Right atrium auricular region (tissue), 2 donors: ENCODE measurements at regions not wholly inside any gene's neighbourhood (a gene's known extent, or its start where the extent isn't known, plus 50 kb on each side); places are given as distances from the start of the nearest gene placed in this dataset.

Experiments used
- DNase-seq: peaks from one replicate; pipeline ENCODE4 v3.0.0-alpha.2; 2019; ENCODE audit warnings: low spot score
- H3K27ac ChIP-seq, 2 donors: fragments of 200-600 bp; sonication (generic); 1 replicate in 1 of 2; 2 replicates in 1 of 2; pipeline ENCODE4 v1.5.1; 2016 to 2019
- H3K27me3 ChIP-seq, 2 donors: fragments of 200-600 bp; sonication (generic); one replicate each; pipeline versions ENCODE4 v1.5.1 to v1.6.0; 2017 to 2019
- H3K36me3 ChIP-seq: fragments of 200-600 bp; sonication (generic); one replicate; pipeline ENCODE4 v1.5.1; 2016
- H3K4me1 ChIP-seq, 2 donors: fragments of 200-600 bp; sonication (generic); one replicate each; pipeline versions ENCODE4 v1.5.1 to v1.6.0; 2017 to 2019
- H3K4me3 ChIP-seq, 2 donors: fragments of 200-600 bp; sonication (generic); 1 replicate in 1 of 2; 2 replicates in 1 of 2; pipeline ENCODE4 v1.5.1; 2017 to 2019; ENCODE audit warnings: mild to moderate bottlenecking in 1 of 2, moderate library complexity in 1 of 2
- H3K9me3 ChIP-seq, 2 donors: fragments of 200-600 bp; sonication (generic); one replicate each; pipeline ENCODE4 v1.5.1; 2019
- CTCF ChIP-seq, 2 donors: fragments of 200-600 bp; sonication (generic); IDR thresholded peaks; one replicate each; pipeline ENCODE4 v1.5.1; 2019; ENCODE audit warnings: antibody characterized with exemption in 2 of 2

GRCh38 chr12:124177276-124177950 lies 117.5 kb upstream of the RFLNA start:
- Histone ChIP-seq H3K27me3 (no peaks in the 10 kb centered on the region), H3K9me3 (no peaks in the 10 kb centered on the region), H3K4me3 (no peak overlapping the region), H3K27ac (no peak overlapping the region), H3K4me1 (peaks cover 0 to 5% of the 10 kb centered on the region in 2 donors), H3K36me3 (no peaks in the 10 kb centered on the region)
- no peak for TF ChIP-seq CTCF (IDR thresholded peaks at IDR 0.05)
- no peak for DNase-seq

GRCh38 chr12:124177951-124178316 lies 117.0 kb upstream of the RFLNA start:
- no peaks in the 10 kb centered on the region for H3K9me3 ChIP-seq
- TF ChIP-seq CTCF (IDR thresholded peaks at IDR 0.05) = no peak
- peaks cover 0 to 5% of the 10 kb centered on the region in 2 donors for H3K4me1 ChIP-seq
- H3K4me3 ChIP-seq = no peak overlapping the region
- DNase-seq = no peak
- H3K36me3 ChIP-seq = no peaks in the 10 kb centered on the region
- H3K27ac ChIP-seq = no peak overlapping the region
- H3K27me3 ChIP-seq = no peaks in the 10 kb centered on the region

GRCh38 chr12:124179936-124180607 lies 114.8 kb upstream of the RFLNA start:
- no peak overlapping the region for H3K27ac ChIP-seq
- H3K4me3 ChIP-seq = no peak overlapping the region
- H3K9me3 ChIP-seq = no peaks in the 10 kb centered on the region
- no peaks in the 10 kb centered on the region for H3K4me1 ChIP-seq
- TF ChIP-seq CTCF (IDR thresholded peaks at IDR 0.05) = no peak
- DNase-seq = no peak
- no peaks in the 10 kb centered on the region for H3K36me3 ChIP-seq
- H3K27me3 ChIP-seq = no peaks in the 10 kb centered on the region

- Histone ChIP-seq H3K4me1 (peaks cover 0 to 6% of the 10 kb centered on the region in 2 donors), H3K9me3 (no peaks in the 10 kb centered on the region), H3K4me3 (no peak overlapping the region), H3K36me3 (no peaks in the 10 kb centered on the region), H3K27me3 (no peaks in the 10 kb centered on the region), H3K27ac (no peak overlapping the region)
- no peak for TF ChIP-seq CTCF (IDR thresholded peaks at IDR 0.05)
- no peak for DNase-seq
These were observed 111.7 kb upstream of the RFLNA start for GRCh38 chr12:124183172-124183571.

- Histone ChIP-seq H3K27ac (no peak overlapping the region), H3K9me3 (no peaks in the 10 kb centered on the region), H3K4me1 (peaks cover 0 to 16% of the 10 kb centered on the region in 2 donors), H3K36me3 (no peaks in the 10 kb centered on the region), H3K4me3 (no peak overlapping the region), H3K27me3 (no peaks in the 10 kb centered on the region)
- no peak for TF ChIP-seq CTCF (IDR thresholded peaks at IDR 0.05)
- DNase-seq = no peak
These were observed 110.4 kb upstream of the RFLNA start for GRCh38 chr12:124184456-124184855.
